ENCODE measurements at regions not wholly inside any gene's neighbourhood (a gene's known extent, or its start where the extent isn't known, plus 50 kb on each side); places are given as distances from the start of the nearest gene placed in this dataset.

GRCh38 chr11:21811572-21811971 lies 381.3 kb upstream of the ANO5 start:
- TF ChIP-seq, protein P1, sequence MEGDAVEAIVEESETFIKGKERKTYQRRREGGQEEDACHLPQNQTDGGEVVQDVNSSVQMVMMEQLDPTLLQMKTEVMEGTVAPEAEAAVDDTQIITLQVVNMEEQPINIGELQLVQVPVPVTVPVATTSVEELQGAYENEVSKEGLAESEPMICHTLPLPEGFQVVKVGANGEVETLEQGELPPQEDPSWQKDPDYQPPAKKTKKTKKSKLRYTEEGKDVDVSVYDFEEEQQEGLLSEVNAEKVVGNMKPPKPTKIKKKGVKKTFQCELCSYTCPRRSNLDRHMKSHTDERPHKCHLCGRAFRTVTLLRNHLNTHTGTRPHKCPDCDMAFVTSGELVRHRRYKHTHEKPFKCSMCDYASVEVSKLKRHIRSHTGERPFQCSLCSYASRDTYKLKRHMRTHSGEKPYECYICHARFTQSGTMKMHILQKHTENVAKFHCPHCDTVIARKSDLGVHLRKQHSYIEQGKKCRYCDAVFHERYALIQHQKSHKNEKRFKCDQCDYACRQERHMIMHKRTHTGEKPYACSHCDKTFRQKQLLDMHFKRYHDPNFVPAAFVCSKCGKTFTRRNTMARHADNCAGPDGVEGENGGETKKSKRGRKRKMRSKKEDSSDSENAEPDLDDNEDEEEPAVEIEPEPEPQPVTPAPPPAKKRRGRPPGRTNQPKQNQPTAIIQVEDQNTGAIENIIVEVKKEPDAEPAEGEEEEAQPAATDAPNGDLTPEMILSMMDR (IDR thresholded peaks at IDR 0.05): peak in 1 of 4 experiments; percentile 12
- no peak for TF ChIP-seq POLR2A (IDR thresholded peaks at IDR 0.05)
